ENCODE measurements at regions not wholly inside any gene's neighbourhood (a gene's known extent, or its start where the extent isn't known, plus 50 kb on each side); places are given as distances from the start of the nearest gene placed in this dataset.

DNA sequence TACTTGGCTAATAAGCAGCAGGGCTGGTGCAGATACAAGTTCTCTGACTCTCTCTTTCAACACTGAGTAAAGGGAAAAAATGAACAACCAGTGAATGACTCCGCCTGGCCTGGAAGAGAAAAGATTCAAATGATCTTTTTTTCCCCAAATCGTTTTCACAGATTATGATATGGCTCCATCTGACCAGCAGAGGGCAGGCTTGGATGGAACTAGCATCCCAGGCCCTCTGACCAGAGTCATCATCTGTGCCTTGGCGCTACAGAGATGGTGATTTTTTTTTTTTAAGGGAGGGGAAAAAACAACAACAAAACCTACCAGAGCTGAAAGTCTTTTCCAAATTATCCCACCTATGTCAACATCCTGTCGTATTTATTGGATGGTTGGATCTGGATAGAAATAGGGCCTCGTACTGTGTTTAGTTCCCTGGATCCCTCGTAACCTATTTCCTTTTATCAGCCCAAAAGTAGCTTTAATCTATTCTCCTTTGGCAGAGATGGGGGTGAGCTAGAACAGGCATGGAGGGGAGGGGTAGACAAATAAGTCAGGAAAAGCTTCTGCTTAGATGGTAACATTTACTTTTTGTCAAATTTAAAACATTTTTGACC is 69.7 kb downstream of the PRSS23 start:
- H3K36me3 ChIP-seq, result no peaks in the 10 kb centered on the region
- no peaks in the 10 kb centered on the region for H3K27me3 ChIP-seq
- in situ Hi-C loops (cut with MboI; ENCODE audit: low sequenced_read_pairs in 4 of 4), result loop anchor here in 3 of 4 donors (10.0 kb wide), 2 partner anchors 55 to 425 kb away; no protein-coding TSS in a partner anchor
- no peak overlapping the region for H3K4me3 ChIP-seq
- DNase-seq, result peak; percentile 17 to 24
- H3K27ac ChIP-seq, result no peak overlapping the region
- intact Hi-C loops (cut with DNase I; ENCODE audit: low total_unique reads), result loop anchor here (1.0 kb wide), 2 partner anchors 49 to 421 kb away; no protein-coding TSS in a partner anchor
- no peaks in the 10 kb centered on the region for H3K9me3 ChIP-seq
- no peaks in the 10 kb centered on the region for H3K4me1 ChIP-seq
- peak; percentile 82 to 84 for ATAC-seq
- TF ChIP-seq POLR2A (IDR thresholded peaks at IDR 0.05) (no peak), CTCF (IDR thresholded peaks at IDR 0.05 in 4 of 5, conservative IDR thresholded peaks at IDR 0.05 in 1 of 5) (peak; percentile 42 to 77 (median 70))

GRCh38 chr11:86873573-86874083 is 73.3 kb downstream of the PRSS23 start:
- ATAC-seq (no peak), DNase-seq (no peak)
- in situ Hi-C loops (cut with MboI; ENCODE audit: low sequenced_read_pairs in 4 of 4) (loop anchor here in 1 of 4 donors (10.0 kb wide), 1 partner anchor 51 kb away; no protein-coding TSS in a partner anchor), intact Hi-C loops (cut with DNase I; ENCODE audit: low total_unique reads) (no loop called here)
- Histone ChIP-seq H3K9me3 (no peaks in the 10 kb centered on the region), H3K4me1 (no peaks in the 10 kb centered on the region), H3K27me3 (no peaks in the 10 kb centered on the region), H3K36me3 (no peaks in the 10 kb centered on the region), H3K4me3 (no peak overlapping the region), H3K27ac (no peak overlapping the region)
- TF ChIP-seq POLR2A (IDR thresholded peaks at IDR 0.05) (no peak), CTCF (IDR thresholded peaks at IDR 0.05 in 4 of 5, conservative IDR thresholded peaks at IDR 0.05 in 1 of 5) (no peak)

DNA sequence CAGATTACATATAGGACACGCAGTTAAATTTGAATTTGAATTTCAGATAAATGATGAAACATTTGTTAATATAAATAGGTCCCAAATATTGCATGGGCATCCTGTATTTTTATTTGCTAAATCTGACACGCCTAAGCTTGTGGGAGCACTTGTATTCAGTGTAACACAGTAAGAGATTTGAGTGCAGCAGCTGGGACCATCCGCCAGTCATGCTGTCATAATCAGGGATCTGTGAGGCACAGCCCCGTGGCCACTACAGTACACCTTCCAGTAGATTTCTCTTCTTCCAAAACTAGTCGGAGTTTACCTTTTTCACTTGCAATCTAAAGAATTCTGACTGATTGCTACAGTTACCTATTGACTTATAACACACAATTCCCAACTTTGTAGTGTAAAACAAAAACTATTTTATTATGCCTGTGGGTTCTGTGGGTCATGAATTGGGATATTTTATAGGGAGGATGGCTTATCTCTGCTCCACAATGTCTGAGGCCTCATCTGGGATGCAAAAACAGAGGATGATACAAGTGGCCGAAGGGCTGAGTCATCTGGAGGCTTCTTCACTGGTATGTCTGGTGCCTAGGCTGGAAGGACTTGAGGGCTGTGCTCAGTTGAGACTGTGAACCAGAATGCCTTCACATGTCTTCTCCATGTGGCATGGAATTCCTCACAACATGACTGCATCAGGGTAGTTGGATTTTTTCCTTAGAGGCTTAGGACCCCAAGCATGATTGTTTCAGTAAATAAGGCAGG is 74.1 kb downstream of the PRSS23 start:
- Histone ChIP-seq H3K4me1 (no peaks in the 10 kb centered on the region), H3K9me3 (no peaks in the 10 kb centered on the region), H3K27ac (no peak overlapping the region), H3K4me3 (no peak overlapping the region), H3K27me3 (no peaks in the 10 kb centered on the region), H3K36me3 (no peaks in the 10 kb centered on the region)
- TF ChIP-seq CTCF (IDR thresholded peaks at IDR 0.05 in 4 of 5, conservative IDR thresholded peaks at IDR 0.05 in 1 of 5), result no peak
- no peak for DNase-seq
- ATAC-seq, result no peak
- in situ Hi-C loops (cut with MboI; ENCODE audit: low sequenced_read_pairs in 4 of 4), result loop anchor here in 1 of 4 donors (10.0 kb wide), 1 partner anchor 50 kb away; no protein-coding TSS in a partner anchor
- intact Hi-C loops (cut with DNase I; ENCODE audit: low total_unique reads), result no loop called here

GRCh38 chr11:86876716-86877234 is 76.4 kb downstream of the PRSS23 start:
- no peaks in the 10 kb centered on the region for H3K27me3 ChIP-seq
- intact Hi-C loops (cut with DNase I; ENCODE audit: low total_unique reads), result no loop called here
- in situ Hi-C loops (cut with MboI; ENCODE audit: low sequenced_read_pairs in 4 of 4), result loop anchor here in 1 of 4 donors (10.0 kb wide), 1 partner anchor 48 kb away; no protein-coding TSS in a partner anchor
- no peaks in the 10 kb centered on the region for H3K4me1 ChIP-seq
- TF ChIP-seq CTCF (IDR thresholded peaks at IDR 0.05 in 4 of 5, conservative IDR thresholded peaks at IDR 0.05 in 1 of 5), result no peak
- TF ChIP-seq POLR2A (IDR thresholded peaks at IDR 0.05), result no peak
- no peak overlapping the region for H3K4me3 ChIP-seq
- no peak overlapping the region for H3K27ac ChIP-seq
- no peak for DNase-seq
- H3K36me3 ChIP-seq, result no peaks in the 10 kb centered on the region
- no peaks in the 10 kb centered on the region for H3K9me3 ChIP-seq
- ATAC-seq, result no peak

All from gastrocnemius medialis (tissue), 4 donors.